ENCODE measurements at regions not wholly inside any gene's neighbourhood (a gene's known extent, or its start where the extent isn't known, plus 50 kb on each side); places are given as distances from the start of the nearest gene placed in this dataset.
"Not testable (repeated sequence)": the region's sequence is repeated elsewhere in the genome, so short reads cannot be mapped to it uniquely, and the experiment has no call there.

GRCh38 chr6:804771-805170 is 111.8 kb upstream of the EXOC2 start:
- Histone ChIP-seq H3K4me1 (no peaks in the 10 kb centered on the region), H3K4me3 (no peak overlapping the region), H3K27ac (no peak overlapping the region), H3K36me3 (no peaks in the 10 kb centered on the region), H3K9me3 (no peaks in the 10 kb centered on the region), H3K27me3 (no peaks in the 10 kb centered on the region)
- WGBS, 2 donors (ENCODE audit: low coverage in 1 of 2): 80 to 93% methylated on average over 1 to 7 of the region's 10 CpGs
- ATAC-seq: no peak
- TF ChIP-seq POLR2AphosphoS5 (IDR thresholded peaks at IDR 0.05) (no peak), EP300 (IDR thresholded peaks at IDR 0.05) (no peak), CTCF (IDR thresholded peaks at IDR 0.05) (no peak), POLR2A (IDR thresholded peaks at IDR 0.05) (no peak)

- Histone ChIP-seq H3K4me1 (no peaks in the 10 kb centered on the region), H3K27me3 (no peaks in the 10 kb centered on the region), H3K4me3 (no peak overlapping the region), H3K9me3 (no peaks in the 10 kb centered on the region), H3K27ac (no peak overlapping the region), H3K36me3 (no peaks in the 10 kb centered on the region)
- WGBS, 2 donors (ENCODE audit: low coverage in 1 of 2): 82 to 100% methylated on average over 1 to 9 of the region's 13 CpGs
- TF ChIP-seq CTCF (IDR thresholded peaks at IDR 0.05) (no peak), EP300 (IDR thresholded peaks at IDR 0.05) (no peak), POLR2AphosphoS5 (IDR thresholded peaks at IDR 0.05) (no peak), POLR2A (IDR thresholded peaks at IDR 0.05) (no peak)
- ATAC-seq: no peak
Measured at GRCh38 chr6:804317-804716, 111.4 kb upstream of the EXOC2 start.

GRCh38 chr6:803191-803977 is 110.4 kb upstream of the EXOC2 start:
- Histone ChIP-seq H3K4me3 (no peak overlapping the region), H3K9me3 (no peaks in the 10 kb centered on the region), H3K27ac (no peak overlapping the region), H3K27me3 (no peaks in the 10 kb centered on the region), H3K36me3 (no peaks in the 10 kb centered on the region), H3K4me1 (no peaks in the 10 kb centered on the region)
- ATAC-seq: no peak
- no peak for TF ChIP-seq CTCF (IDR thresholded peaks at IDR 0.05)
- TF ChIP-seq EP300 (IDR thresholded peaks at IDR 0.05): no peak
- no peak for TF ChIP-seq POLR2A (IDR thresholded peaks at IDR 0.05)
- TF ChIP-seq POLR2AphosphoS5 (IDR thresholded peaks at IDR 0.05): no peak
- 85 to 97% methylated on average over 4 to 6 of the region's 11 CpGs for WGBS, 2 donors (ENCODE audit: low coverage in 1 of 2)

- ATAC-seq: no peak
- Histone ChIP-seq H3K4me3 (no peak overlapping the region), H3K27me3 (no peaks in the 10 kb centered on the region), H3K27ac (no peak overlapping the region), H3K9me3 (no peaks in the 10 kb centered on the region), H3K4me1 (no peaks in the 10 kb centered on the region), H3K36me3 (no peaks in the 10 kb centered on the region)
- no peak for TF ChIP-seq CTCF (IDR thresholded peaks at IDR 0.05)
- TF ChIP-seq POLR2AphosphoS5 (IDR thresholded peaks at IDR 0.05): no peak
- WGBS, 2 donors (ENCODE audit: low coverage in 1 of 2): 62 to 74% methylated on average over 9 of the region's 9 CpGs
Measured at GRCh38 chr6:802701-803100, 109.8 kb upstream of the EXOC2 start.

GRCh38 chr6:802223-802622 is 109.3 kb upstream of the EXOC2 start:
- not testable (repeated sequence) for ATAC-seq, H3K4me1 ChIP-seq, H3K36me3 ChIP-seq, H3K27ac ChIP-seq, H3K4me3 ChIP-seq, H3K9me3 ChIP-seq, H3K27me3 ChIP-seq
- 89 to 94% methylated on average over 3 to 10 of the region's 10 CpGs for WGBS, 2 donors (ENCODE audit: low coverage in 1 of 2)
